GM19397 (cell line): ENCODE measurements at regions not wholly inside any gene's neighbourhood (a gene's known extent, or its start where the extent isn't known, plus 50 kb on each side); places are given as distances from the start of the nearest gene placed in this dataset.

Experiments
- ATAC-seq: cut with Tn5 transposase; IDR thresholded peaks from one replicate; pipeline ENCODE4 v1.9.1; 2021; ENCODE audit warnings: mild to moderate bottlenecking, moderate library complexity; ENCODE audit not compliant: unreplicated experiment

- ATAC-seq: no peak
Observed at GRCh38 chr14:101200650-101201516, 297.4 kb upstream of the RTL1 start.

GRCh38 chr14:101201535-101202151, 298.1 kb upstream of the RTL1 start:
- ATAC-seq: no peak

- ATAC-seq: no peak
Observed at GRCh38 chr14:101202627-101203404, 299.3 kb upstream of the RTL1 start.

- ATAC-seq: no peak
Observed at GRCh38 chr14:101206556-101206955, 303.0 kb upstream of the RTL1 start.

GRCh38 chr14:101207041-101207440, 303.5 kb upstream of the RTL1 start:
- ATAC-seq: no peak

GRCh38 chr14:101207897-101208296, 304.4 kb upstream of the RTL1 start:
- no peak for ATAC-seq

GRCh38 chr14:101209594-101209993, 306.1 kb upstream of the RTL1 start:
- no peak for ATAC-seq

- ATAC-seq: no peak
Observed at GRCh38 chr14:101215266-101215665, 311.7 kb upstream of the RTL1 start.

- no peak for ATAC-seq
Observed at GRCh38 chr14:101215927-101216326, 312.4 kb upstream of the RTL1 start.

- no peak for ATAC-seq
Observed at GRCh38 chr14:101216366-101217079, 313.0 kb upstream of the RTL1 start.

GRCh38 chr14:101217080-101217463, 313.6 kb upstream of the RTL1 start:
- no peak for ATAC-seq

GRCh38 chr14:101217616-101218371, 314.3 kb upstream of the RTL1 start:
- ATAC-seq: no peak

GRCh38 chr14:101219896-101220703, 316.6 kb upstream of the RTL1 start:
- ATAC-seq: no peak

- ATAC-seq: no peak
Observed at GRCh38 chr14:101220921-101221510, 317.5 kb upstream of the RTL1 start.

- ATAC-seq: no peak
Observed at GRCh38 chr14:101221549-101222160, 318.1 kb upstream of the RTL1 start.

GRCh38 chr14:101222362-101223070, 319.0 kb upstream of the RTL1 start:
- no peak for ATAC-seq

- no peak for ATAC-seq
Observed at GRCh38 chr14:101223127-101223526, 319.6 kb upstream of the RTL1 start.

GRCh38 chr14:101223561-101224162, 320.1 kb upstream of the RTL1 start:
- no peak for ATAC-seq
